Motor neuron (in vitro differentiated cells): ENCODE measurements at regions not wholly inside any gene's neighbourhood (a gene's known extent, or its start where the extent isn't known, plus 50 kb on each side); places are given as distances from the start of the nearest gene placed in this dataset.
"Not testable (repeated sequence)": the region's sequence is repeated elsewhere in the genome, so short reads cannot be mapped to it uniquely, and the experiment has no call there.

Source experiments
- ATAC-seq, 8 experiments: fragments of 200-7000 bp; cut with Tn5 transposase; replicated peaks in 6 of 8; 2 replicates each; pipeline ENCODE4 v1.8.0; 2021; ENCODE audit warnings: mild to moderate bottlenecking in 8 of 8, moderate library complexity in 8 of 8
- H3K27ac ChIP-seq, 2 donors: fragments of 250-450 bp; sonication (Bioruptor Pico); 2 replicates each; pipeline ENCODE4 v1.9.0; 2021; ENCODE audit warnings: antibody characterized with exemption in 2 of 2, mild to moderate bottlenecking in 2 of 2, moderate library complexity in 1 of 2
- H3K4me1 ChIP-seq, 2 donors: fragments of 250-450 bp; sonication (Bioruptor Pico); replicated peaks in 1 of 2; 2 replicates each; pipeline ENCODE4 v1.6.1; 2021; ENCODE audit warnings: antibody characterized with exemption in 2 of 2, mild to moderate bottlenecking in 2 of 2, moderate library complexity in 1 of 2
- H3K4me3 ChIP-seq, 5 donors: fragments of 250-450 bp; sonication (Bioruptor Pico); 2 replicates each; pipeline ENCODE4 v1.9.0; 2021; ENCODE audit warnings: antibody characterized with exemption in 5 of 5, mild to moderate bottlenecking in 5 of 5, moderate library complexity in 4 of 5
- WGBS, 10 experiments: fragments of 450-650 bp; shearing (Covaris generic); methylation state at CpG; one replicate each; pipeline ENCODE4 v1.0.0; 2022; 5-methylcytosine and 5-hydroxymethylcytosine counted together
- in situ Hi-C, 9 experiments: fragments of 400-800 bp; cut with MboI; loops; one replicate each; pipeline ENCODE4 v1.15.0; 2021; ENCODE audit warnings: low sequenced_read_pairs in 9 of 9, low pct_unique_long_range_greater_than_20kb in 2 of 9; ENCODE audit not compliant: unreplicated experiment in 9 of 9

- no peak overlapping the region for H3K27ac ChIP-seq
- 0 to 100% (median 83%) methylated on average over 1 to 6 of the region's 7 CpGs; no CpG with 5 or more reads in 1 of the 10 experiments for WGBS, 10 experiments
- H3K4me1 ChIP-seq, result no peaks in the 10 kb centered on the region
- no peak overlapping the region for H3K4me3 ChIP-seq
- no peak for ATAC-seq
- in situ Hi-C loops, result loop anchor here in 1 of 9 experiments (25.0 kb wide), 1 partner anchor 785 kb away; no protein-coding TSS in a partner anchor
Measured at GRCh38 chr18:21972281-21972680, 197.1 kb upstream of the GATA6 start.

- H3K27ac ChIP-seq, ATAC-seq, H3K4me1 ChIP-seq, in situ Hi-C loops, H3K4me3 ChIP-seq: not testable (repeated sequence)
- 86 to 100% (median 100%) methylated on average over 1 of the region's 1 CpG; no CpG with 5 or more reads in 7 of the 10 experiments for WGBS, 10 experiments
Measured at GRCh38 chr18:21975954-21976353, 193.4 kb upstream of the GATA6 start.

- WGBS, 10 experiments, result 0 to 75% (median 24%) methylated on average over 1 to 8 of the region's 13 CpGs; no CpG with 5 or more reads in 2 of the 10 experiments
- Histone ChIP-seq H3K27ac (no peak overlapping the region), H3K4me3 (no peak overlapping the region), H3K4me1 (peaks cover 0 to 7% of the 10 kb centered on the region in 2 donors)
- ATAC-seq, result no peak
- in situ Hi-C loops, result no loop called here
Measured at GRCh38 chr18:21978546-21979170, 190.7 kb upstream of the GATA6 start.

GRCh38 chr18:21979171-21979560, 190.2 kb upstream of the GATA6 start:
- in situ Hi-C loops, result no loop called here
- Histone ChIP-seq H3K27ac (no peak overlapping the region), H3K4me3 (no peak overlapping the region), H3K4me1 (peaks cover 0 to 7% of the 10 kb centered on the region in 2 donors)
- peak in 1 of 8 experiments; percentile 12 for ATAC-seq
- WGBS, 10 experiments, result 13 to 60% (median 15%) methylated on average over 1 to 4 of the region's 4 CpGs; no CpG with 5 or more reads in 5 of the 10 experiments

GRCh38 chr18:21979759-21980158, 189.6 kb upstream of the GATA6 start:
- ATAC-seq, result no peak
- in situ Hi-C loops, result no loop called here
- WGBS, 10 experiments, result 0 to 100% (median 57%) methylated on average over 1 of the region's 1 CpG; no CpG with 5 or more reads in 3 of the 10 experiments
- no peak overlapping the region for H3K4me3 ChIP-seq
- H3K27ac ChIP-seq, result no peak overlapping the region
- H3K4me1 ChIP-seq, result peaks cover 0 to 7% of the 10 kb centered on the region in 2 donors

GRCh38 chr18:21980744-21981143, 188.6 kb upstream of the GATA6 start:
- in situ Hi-C loops, result no loop called here
- no peak overlapping the region for H3K27ac ChIP-seq
- H3K4me1 ChIP-seq, result peaks cover 0 to 7% of the 10 kb centered on the region in 2 donors
- ATAC-seq, result no peak
- no peak overlapping the region for H3K4me3 ChIP-seq
- WGBS, 10 experiments, result 20 to 90% (median 75%) methylated on average over 1 to 3 of the region's 5 CpGs; no CpG with 5 or more reads in 4 of the 10 experiments

GRCh38 chr18:21981489-21981888, 187.9 kb upstream of the GATA6 start:
- ATAC-seq, H3K4me3 ChIP-seq, H3K27ac ChIP-seq, H3K4me1 ChIP-seq, in situ Hi-C loops: not testable (repeated sequence)
- 0 to 87% (median 67%) methylated on average over 1 to 11 of the region's 11 CpGs; no CpG with 5 or more reads in 3 of the 10 experiments for WGBS, 10 experiments

GRCh38 chr18:21991081-21991534, 178.3 kb upstream of the GATA6 start:
- 0 to 20% methylated on average over 1 of the region's 1 CpG; no CpG with 5 or more reads in 8 of the 10 experiments for WGBS, 10 experiments
- ATAC-seq, result peak in 1 of 8 experiments; percentile 31
- no peak overlapping the region for H3K27ac ChIP-seq
- H3K4me3 ChIP-seq, result no peak overlapping the region
- no peaks in the 10 kb centered on the region for H3K4me1 ChIP-seq
- in situ Hi-C loops, result no loop called here

- in situ Hi-C loops, result no loop called here
- H3K27ac ChIP-seq, result no peak overlapping the region
- 35 to 100% (median 85%) methylated on average over 1 to 5 of the region's 6 CpGs for WGBS, 10 experiments
- no peaks in the 10 kb centered on the region for H3K4me1 ChIP-seq
- no peak for ATAC-seq
- H3K4me3 ChIP-seq, result no peak overlapping the region
Measured at GRCh38 chr18:21991886-21992285, 177.5 kb upstream of the GATA6 start.

- Histone ChIP-seq H3K4me3 (no peak overlapping the region), H3K4me1 (no peaks in the 10 kb centered on the region), H3K27ac (no peak overlapping the region)
- ATAC-seq, result peak in 3 of 8 experiments; percentile 87 to 94 (median 90)
- whole genome bisulfite sequencing, 10 experiments, result 20 to 83% (median 49%) methylated on average over 1 to 3 of the region's 3 CpGs; no CpG with 5 or more reads in 6 of the 10 experiments
- in situ Hi-C loops, result no loop called here
Measured at GRCh38 chr18:21996351-21996826, 173.0 kb upstream of the GATA6 start.

- H3K4me1 ChIP-seq, result no peaks in the 10 kb centered on the region
- no peak overlapping the region for H3K27ac ChIP-seq
- H3K4me3 ChIP-seq, result no peak overlapping the region
- peak in 4 of 8 experiments; percentile 7 to 33 (median 17) for ATAC-seq
- in situ Hi-C loops, result no loop called here
- WGBS, 10 experiments, result 2 to 79% (median 46%) methylated on average over 2 to 9 of the region's 14 CpGs; no CpG with 5 or more reads in 1 of the 10 experiments
Measured at GRCh38 chr18:21997207-21998143, 171.9 kb upstream of the GATA6 start.

GRCh38 chr18:21998486-21998885, 170.9 kb upstream of the GATA6 start:
- ATAC-seq, result peak in 1 of 8 experiments; percentile 26
- H3K27ac ChIP-seq, result no peak overlapping the region
- no peak overlapping the region for H3K4me3 ChIP-seq
- H3K4me1 ChIP-seq, result no peaks in the 10 kb centered on the region
- in situ Hi-C loops, result no loop called here
- WGBS, 10 experiments, result 29 to 90% (median 74%) methylated on average over 3 to 7 of the region's 9 CpGs; no CpG with 5 or more reads in 2 of the 10 experiments
